ENCODE measurements at regions not wholly inside any gene's neighbourhood (a gene's known extent, or its start where the extent isn't known, plus 50 kb on each side); places are given as distances from the start of the nearest gene placed in this dataset.

GRCh38 chr5:159819591-159820411, 96.5 kb upstream of the ADRA1B start:
- TF ChIP-seq CTCF (IDR thresholded peaks at IDR 0.05 in 2 of 3, conservative IDR thresholded peaks at IDR 0.05 in 1 of 3; ENCODE audit: control insufficient read depth in 2 of 3, extremely low read depth in 1 of 3, insufficient read depth in 1 of 3, low read depth in 3 of 3, low read length in 3 of 3) = no peak
- TF ChIP-seq SPI1 (IDR thresholded peaks at IDR 0.05; ENCODE audit: borderline replicate concordance, insufficient read depth, low read depth, low read length) = no peak
- TF ChIP-seq EZH2 (IDR thresholded peaks at IDR 0.05; ENCODE audit: borderline replicate concordance, control insufficient read depth, low read depth, low read length) = no peak
- no peak for TF ChIP-seq POLR2AphosphoS5 (IDR thresholded peaks at IDR 0.05; ENCODE audit: low read length)
- no peak for TF ChIP-seq POLR2AphosphoS2 (IDR thresholded peaks at IDR 0.05; ENCODE audit: low read depth, low read length)
- no peak for TF ChIP-seq TCF3 (IDR thresholded peaks at IDR 0.05; ENCODE audit: borderline replicate concordance, insufficient read depth, low read depth, low read length)
- no peak for TF ChIP-seq POLR2A (IDR thresholded peaks at IDR 0.05; ENCODE audit: low read depth, low read length)
- TF ChIP-seq TCF7 (IDR thresholded peaks at IDR 0.05; ENCODE audit: borderline replicate concordance) = no peak
- TF ChIP-seq SREBF2 (IDR thresholded peaks at IDR 0.05; ENCODE audit: low read length) = no peak
- TF ChIP-seq TAF1 (IDR thresholded peaks at IDR 0.05; ENCODE audit: borderline replicate concordance, low read depth, low read length) = no peak
- no peak for TF ChIP-seq SUPT20H (IDR thresholded peaks at IDR 0.05; ENCODE audit: borderline replicate concordance, control insufficient read depth, low read depth, low read length)
- no peak for TF ChIP-seq MTA3 (IDR thresholded peaks at IDR 0.05; ENCODE audit: borderline replicate concordance, low read length)
- TF ChIP-seq E2F4 (IDR thresholded peaks at IDR 0.05; ENCODE audit: low read depth, low read length) = no peak
- TF ChIP-seq CHD4 (IDR thresholded peaks at IDR 0.05) = no peak

All from GM12878 (cell line).